ENCODE measurements at regions not wholly inside any gene's neighbourhood (a gene's known extent, or its start where the extent isn't known, plus 50 kb on each side); places are given as distances from the start of the nearest gene placed in this dataset.

GRCh38 chr7:46146454-46147255 is 225.6 kb upstream of the IGFBP3 start:
- no peak for DNase-seq

DNA sequence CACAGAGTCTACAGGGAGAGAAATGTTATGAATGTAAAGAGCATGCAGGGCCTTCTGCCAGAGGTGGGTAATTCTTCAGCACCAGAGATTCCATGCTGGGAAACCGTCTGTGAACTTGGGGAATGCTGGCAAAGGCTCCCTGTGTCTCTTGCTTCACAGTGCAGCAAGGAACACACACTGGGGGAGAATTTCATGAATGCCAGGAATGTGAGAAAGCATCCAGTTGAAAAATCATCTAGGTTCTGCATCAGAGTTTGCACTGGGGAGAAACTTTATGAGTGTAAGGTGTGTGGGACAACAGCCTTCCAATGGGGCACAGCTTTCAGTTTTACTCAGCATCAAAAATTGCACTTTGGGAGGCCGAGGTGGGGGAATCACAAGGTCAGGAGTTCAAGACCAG is 224.3 kb upstream of the IGFBP3 start:
- DNase-seq = peak; percentile 72

DNA sequence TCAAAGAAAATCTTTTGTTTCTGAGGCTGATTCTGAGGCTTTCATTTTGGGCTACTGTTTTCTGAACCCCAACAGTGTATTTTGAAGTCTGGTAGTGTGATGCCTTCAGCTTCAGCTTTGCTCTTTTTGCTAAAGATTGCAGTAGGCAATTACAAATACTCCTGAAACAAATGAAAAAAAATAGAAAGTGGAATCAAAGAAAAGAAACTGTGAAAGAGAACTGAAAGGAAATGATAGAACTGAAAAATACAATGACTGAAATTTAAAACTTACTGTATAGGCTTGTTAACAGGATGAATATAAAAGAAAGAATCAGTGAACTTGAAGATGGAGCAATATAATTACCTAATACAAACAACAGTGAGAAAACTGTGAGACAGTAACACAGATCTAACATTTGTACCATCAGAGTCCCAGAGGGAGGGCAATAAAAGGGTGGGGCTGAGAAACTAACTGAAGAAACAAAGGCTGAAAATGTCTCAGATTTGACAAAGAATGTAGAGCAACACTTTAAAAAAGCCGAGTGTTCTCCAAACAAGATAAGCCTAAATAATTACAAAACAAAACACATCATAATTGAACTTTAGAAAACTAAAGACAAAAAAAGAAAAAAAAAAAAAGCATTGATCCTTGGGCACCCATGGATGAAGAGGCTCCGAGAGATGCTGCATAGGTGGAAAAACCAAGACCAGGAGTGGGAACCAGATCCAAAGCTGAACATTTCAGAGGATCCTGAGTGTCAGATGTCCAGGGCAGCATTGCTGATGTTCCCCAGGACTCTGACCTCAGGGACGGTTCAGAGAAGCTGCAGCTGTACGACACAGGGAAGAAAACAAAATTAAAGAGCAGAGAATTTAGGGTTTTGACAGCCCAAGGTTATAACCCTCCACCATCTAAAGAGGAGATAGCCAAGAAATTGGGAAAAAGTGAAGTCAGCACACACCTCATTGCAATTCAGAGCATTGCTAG is 223.2 kb upstream of the IGFBP3 start:
- no peak for DNase-seq

GRCh38 chr7:46143421-46143820 is 222.3 kb upstream of the IGFBP3 start:
- no peak for DNase-seq

GRCh38 chr7:46139079-46139478 is 218.0 kb upstream of the IGFBP3 start:
- peak; percentile 29 for DNase-seq

DNA sequence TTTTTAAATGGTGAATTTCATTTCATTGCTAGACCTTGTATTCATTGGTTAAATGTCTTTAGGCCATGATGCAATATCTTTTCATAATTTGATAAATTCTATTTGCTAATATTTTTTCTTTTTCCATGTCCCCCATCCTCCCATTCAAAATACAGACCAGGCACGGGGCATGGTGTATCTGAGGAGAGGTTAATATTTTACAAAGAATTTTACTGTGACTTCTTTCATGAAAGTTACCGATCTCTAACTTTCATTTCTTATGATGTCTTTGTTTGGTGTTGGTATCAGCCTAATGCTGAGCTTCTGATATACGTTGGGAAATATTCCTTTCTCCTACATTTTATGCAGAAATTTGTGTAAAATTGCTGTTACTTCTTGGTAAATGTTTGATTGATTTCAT is 216.7 kb upstream of the IGFBP3 start:
- DNase-seq = no peak

GRCh38 chr7:46135557-46135956 is 214.5 kb upstream of the IGFBP3 start:
- DNase-seq = no peak

DNA sequence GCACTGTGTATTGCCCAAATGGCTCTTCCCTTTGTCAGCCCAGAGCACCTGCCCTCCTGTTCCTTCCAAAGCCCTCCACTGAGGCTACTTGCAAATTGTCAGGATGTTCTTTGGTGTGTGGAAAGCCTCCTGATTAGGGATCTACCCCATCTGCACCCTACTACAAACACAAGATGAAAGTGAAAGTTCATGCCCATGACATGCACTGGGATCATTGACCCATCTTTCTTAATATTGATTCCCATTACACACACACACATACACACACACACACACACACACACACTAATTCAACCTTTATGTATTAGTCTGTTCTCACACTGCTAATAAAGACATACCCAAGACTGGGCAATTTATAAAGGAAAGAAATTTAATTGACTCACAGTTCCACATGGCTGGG is 213.7 kb upstream of the IGFBP3 start:
- DNase-seq = no peak

DNA sequence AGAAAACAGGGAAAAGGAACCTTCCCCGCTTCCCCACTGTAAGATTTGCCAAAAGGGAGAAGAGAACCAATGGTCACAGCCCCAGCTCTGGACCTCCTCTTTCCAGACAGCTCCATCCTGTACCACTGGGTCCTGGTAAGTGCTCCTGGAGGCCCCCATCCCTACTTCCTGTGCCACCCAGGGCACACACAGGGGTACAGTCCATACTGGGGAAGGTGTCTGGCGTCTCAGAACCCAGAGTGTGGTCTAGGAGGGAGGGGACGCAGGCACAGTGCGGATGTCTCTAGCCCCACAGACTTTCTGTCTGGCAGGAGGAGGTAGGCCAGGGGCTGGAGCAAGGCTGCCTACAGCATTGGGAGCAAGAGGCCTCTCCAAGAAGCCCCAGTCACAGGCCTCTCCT is 213.3 kb upstream of the IGFBP3 start:
- no peak for DNase-seq

DNA sequence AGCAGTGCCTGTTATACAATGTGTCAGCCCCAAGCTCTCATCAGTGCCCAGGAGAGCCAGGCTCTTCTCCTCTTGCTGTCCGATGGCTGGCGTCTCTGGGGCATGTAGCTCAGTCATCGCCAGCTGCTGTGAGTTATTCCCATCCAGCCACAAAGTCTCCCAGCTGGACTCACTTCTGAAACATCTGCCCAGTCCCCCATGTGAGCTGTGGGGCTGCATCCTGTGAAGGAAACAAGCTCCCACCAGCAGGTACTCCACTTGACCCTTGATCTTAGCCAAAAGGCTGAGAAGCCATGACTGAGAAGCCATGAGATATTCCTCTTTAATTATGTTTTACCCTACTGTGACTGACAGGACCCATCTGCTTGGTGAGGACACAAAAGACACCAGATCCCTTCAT is 212.7 kb upstream of the IGFBP3 start:
- no peak for DNase-seq

DNA sequence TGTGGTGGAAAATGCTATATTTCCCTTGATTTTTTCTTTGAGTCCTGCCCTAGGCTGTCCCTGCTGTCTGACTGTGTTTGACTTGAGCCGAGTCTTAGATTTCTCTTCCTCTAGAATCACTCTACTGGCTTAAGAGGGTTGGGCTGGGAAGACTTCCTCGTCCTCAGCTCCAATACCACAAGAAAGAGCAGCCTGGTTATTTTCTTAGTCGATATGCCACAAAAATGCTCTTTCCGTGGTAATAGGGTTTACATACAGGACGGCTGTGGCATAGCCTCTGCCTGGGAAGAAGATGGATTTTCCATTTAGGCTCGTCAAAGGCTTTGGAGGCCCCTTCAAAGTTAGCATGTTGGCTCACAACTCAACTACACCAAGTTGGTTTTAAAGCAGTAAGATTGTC is 212.0 kb upstream of the IGFBP3 start:
- no peak for DNase-seq

- peak; percentile 19 for DNase-seq
Measured at GRCh38 chr7:46131916-46132795, 211.1 kb upstream of the IGFBP3 start.

DNA sequence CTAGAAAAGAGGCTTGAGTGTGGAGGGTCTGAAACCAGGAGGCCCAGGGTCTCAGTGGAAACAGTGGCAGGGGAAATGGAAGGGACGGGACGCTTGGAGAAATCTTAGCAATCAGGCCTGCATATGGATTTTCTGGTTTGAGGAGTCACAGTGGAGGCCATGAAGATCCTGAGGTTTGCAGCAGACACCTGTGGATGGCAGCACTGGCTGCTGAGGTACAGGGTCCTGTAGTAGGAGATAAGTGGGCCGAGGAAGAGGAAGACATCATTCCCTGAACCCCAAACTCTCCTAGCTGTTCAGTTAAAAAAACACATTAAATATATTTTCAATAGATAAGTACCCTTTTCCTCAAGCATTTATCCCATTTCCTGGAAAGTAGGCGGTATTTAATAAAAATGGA is 208.8 kb upstream of the IGFBP3 start:
- no peak for DNase-seq

GRCh38 chr7:46127814-46128213 is 206.7 kb upstream of the IGFBP3 start:
- DNase-seq = no peak

- no peak for DNase-seq
Measured at GRCh38 chr7:46126675-46127300, 205.7 kb upstream of the IGFBP3 start.

GRCh38 chr7:46123756-46124343 is 202.8 kb upstream of the IGFBP3 start:
- no peak for DNase-seq

DNA sequence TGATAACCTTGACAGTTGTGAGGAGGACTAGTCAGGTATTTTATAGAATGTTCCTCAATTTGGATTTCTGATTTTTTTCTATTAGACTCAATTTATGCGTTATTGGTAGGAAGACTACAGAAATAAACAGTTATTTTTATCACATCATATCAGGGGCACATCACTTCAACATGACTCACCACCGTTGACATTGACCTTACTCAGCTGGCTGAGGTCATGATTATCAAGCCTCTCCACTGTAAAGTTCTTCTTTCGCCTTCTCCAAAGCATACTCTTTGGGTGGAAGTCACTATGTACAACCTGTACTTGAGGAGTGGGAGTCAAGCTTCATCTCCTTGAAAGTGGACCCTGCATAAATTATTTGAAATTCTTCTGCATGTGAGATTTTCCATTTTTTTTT is 194.3 kb upstream of the IGFBP3 start:
- no peak for DNase-seq

DNA sequence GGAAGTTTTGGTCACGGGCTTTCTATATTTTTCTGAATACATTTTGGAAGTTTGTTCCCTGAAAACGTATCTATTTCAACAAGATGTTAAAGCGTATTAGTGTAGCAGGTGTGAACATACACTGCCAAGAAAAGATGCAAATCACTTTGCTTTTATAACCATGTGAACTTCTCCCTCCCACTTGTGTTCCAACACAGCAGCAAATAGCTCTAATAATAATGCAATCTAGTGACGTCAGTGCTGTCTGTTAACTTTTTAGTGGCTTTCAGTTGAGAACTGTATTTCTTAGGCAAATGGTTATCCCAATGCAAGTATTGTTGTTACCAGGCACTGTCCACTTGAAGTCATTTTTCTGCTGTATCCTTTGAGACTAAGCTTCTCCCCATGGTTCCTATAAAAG is 188.4 kb upstream of the IGFBP3 start:
- DNase-seq = no peak

GRCh38 chr7:46108272-46108671 is 187.2 kb upstream of the IGFBP3 start:
- DNase-seq = no peak

- DNase-seq = no peak
Measured at GRCh38 chr7:46107610-46108217, 186.6 kb upstream of the IGFBP3 start.

DNA sequence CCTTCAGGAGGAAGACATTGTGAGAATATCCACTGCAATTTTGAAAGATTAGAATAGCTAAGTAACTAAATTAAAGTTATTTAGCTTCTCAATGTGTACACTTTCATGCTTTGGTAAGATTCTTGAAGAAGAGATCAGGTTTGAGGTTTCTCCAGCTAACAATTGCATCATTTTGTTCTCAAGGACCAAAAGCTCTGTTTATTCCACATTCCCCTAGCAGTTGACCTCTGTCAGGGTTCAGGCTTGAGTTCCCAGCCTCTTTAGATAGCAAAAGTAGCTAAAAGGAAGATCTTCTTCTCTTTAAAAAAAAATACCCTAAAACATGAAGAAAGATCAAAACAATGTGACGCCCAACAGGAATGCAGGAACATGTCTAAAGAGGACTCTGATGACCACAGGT is 179.4 kb upstream of the IGFBP3 start:
- DNase-seq = no peak

DNA sequence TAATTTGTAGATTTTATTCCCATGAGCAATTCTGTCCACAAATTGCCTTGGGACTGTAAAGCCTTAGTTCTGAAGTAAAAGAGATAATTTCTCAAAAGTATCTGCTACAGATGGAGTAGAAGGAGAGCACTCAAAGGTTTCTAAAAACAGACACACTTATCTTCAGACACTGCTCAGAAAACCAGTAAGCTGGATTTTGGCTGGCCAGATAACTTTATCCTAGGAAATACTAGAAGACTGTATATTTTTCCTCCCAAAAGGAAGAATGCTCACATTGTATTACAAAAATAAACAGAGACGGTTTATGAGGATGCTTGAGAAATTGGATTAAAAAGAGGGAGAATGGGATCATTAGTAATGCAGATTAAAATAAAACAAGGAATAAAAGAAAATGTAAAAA is 178.0 kb upstream of the IGFBP3 start:
- DNase-seq = no peak
